T-cell (primary cell): ENCODE measurements at regions not wholly inside any gene's neighbourhood (a gene's known extent, or its start where the extent isn't known, plus 50 kb on each side); places are given as distances from the start of the nearest gene placed in this dataset.

Source experiments
- ATAC-seq, 4 experiments: fragments of 200-7000 bp in 3 of 4; fragments of 150-1000 bp in 1 of 4; cut with Tn5 transposase; replicated peaks in 1 of 4; 1 replicate in 3 of 4; 2 replicates in 1 of 4; pipeline ENCODE4 v1.10.0; 2021; ENCODE audit warnings: moderate library complexity in 3 of 4, mild to moderate bottlenecking in 2 of 4, moderate number of reproducible peaks in 1 of 4
- CTCF ChIA-PET, 2 donors: fragments of 300-600 bp; sonication (Branson Sonifier 250); formaldehyde crosslinking; loops; one replicate each; lab custom pipeline; 2022; ENCODE audit warnings: antibody characterized with exemption in 2 of 2; lab: Charles Lee
- POLR2A ChIA-PET, 2 donors: fragments of 300-600 bp; sonication (Branson Sonifier 250); formaldehyde crosslinking; loops; one replicate each; lab custom pipeline; 2022; ENCODE audit warnings: antibody characterized with exemption in 2 of 2; lab: Charles Lee
- DNase-seq, 35 experiments: peaks; one replicate each; pipeline versions ENCODE4 v3.0.0 to v3.0.0-alpha.2; 2013 to 2023
- H3K27ac ChIP-seq: one replicate; pipeline ENCODE4 v1.5.1; 2013; ENCODE audit warnings: low read length
- H3K27me3 ChIP-seq, 2 experiments: replicated peaks in 1 of 2; 1 replicate in 1 of 2; 2 replicates in 1 of 2; pipeline versions ENCODE4 v1.6.1 to v1.7.0; 2013; ENCODE audit warnings: low read length in 1 of 2, mixed read lengths in 1 of 2; ENCODE audit not compliant: control insufficient read depth in 2 of 2, insufficient read depth in 2 of 2; ENCODE audit errors: extremely low read depth in 1 of 2
- H3K36me3 ChIP-seq, 2 donors: 1 replicate in 1 of 2; 2 replicates in 1 of 2; pipeline versions ENCODE4 v1.6.1 to v1.7.0; 2013; ENCODE audit warnings: low read length in 1 of 2; ENCODE audit not compliant: control insufficient read depth in 2 of 2, insufficient read depth in 1 of 2; ENCODE audit errors: extremely low read depth in 1 of 2
- H3K4me1 ChIP-seq, 2 experiments: 1 replicate in 1 of 2; 2 replicates in 1 of 2; pipeline versions ENCODE4 v1.6.1 to v1.7.0; 2013; ENCODE audit warnings: low read length in 2 of 2, mixed read lengths in 1 of 2; ENCODE audit not compliant: insufficient read depth in 2 of 2, control insufficient read depth in 1 of 2; ENCODE audit errors: extremely low read depth in 1 of 2
- H3K4me3 ChIP-seq, 2 donors: 1 replicate in 1 of 2; 2 replicates in 1 of 2; pipeline versions ENCODE4 v1.5.1 to v1.7.0; 2013; ENCODE audit warnings: mild to moderate bottlenecking in 2 of 2, low read length in 1 of 2, moderate library complexity in 1 of 2; ENCODE audit not compliant: control insufficient read depth in 1 of 2; ENCODE audit errors: extremely low read depth in 1 of 2
- H3K9me3 ChIP-seq: 2 replicates; pipeline ENCODE4 v1.7.0; 2013
- H3K27ac Mint-ChIP-seq, 2 donors: one replicate each; pipeline ENCODE4 v1.8.0; 2020 to 2021; ENCODE audit warnings: mild to moderate bottlenecking in 2 of 2, mixed read lengths in 2 of 2
- H3K27me3 Mint-ChIP-seq, 2 donors: one replicate each; pipeline ENCODE4 v1.8.0; 2021 to 2022; ENCODE audit warnings: mixed read lengths in 2 of 2
- H3K36me3 Mint-ChIP-seq: one replicate; pipeline ENCODE4 v1.8.0; 2021; ENCODE audit warnings: mixed read lengths
- H3K4me1 Mint-ChIP-seq, 3 donors: one replicate each; pipeline ENCODE4 v1.8.0; 2020 to 2022; ENCODE audit warnings: mixed read lengths in 3 of 3, mild to moderate bottlenecking in 1 of 3
- H3K4me3 Mint-ChIP-seq, 3 donors: one replicate each; pipeline ENCODE4 v1.8.0; 2020 to 2022; ENCODE audit warnings: mild to moderate bottlenecking in 3 of 3, mixed read lengths in 3 of 3, moderate library complexity in 3 of 3
- H3K9me3 Mint-ChIP-seq, 3 donors: one replicate each; pipeline ENCODE4 v1.8.0; 2020 to 2022; ENCODE audit warnings: mixed read lengths in 3 of 3
- WGBS: methylation state at CpG from one replicate; pipeline ENCODE4 v1.1.5; 2013; ENCODE audit warnings: missing lambda C conversion rate; ENCODE audit not compliant: insufficient coverage; 5-methylcytosine and 5-hydroxymethylcytosine counted together

GRCh38 chr4:77415689-77416088 is 189.9 kb upstream of the CXCL13 start:
- DNase-seq = no peak
- Mint-ChIP-seq H3K4me3 (no peak overlapping the region), H3K4me1 (no peaks in the 10 kb centered on the region), H3K27ac (no peak overlapping the region), H3K27me3 (peaks cover 9 to 17% of the 10 kb centered on the region in 2 donors), H3K9me3 (no peaks in the 10 kb centered on the region), H3K36me3 (no peaks in the 10 kb centered on the region)
- H3K4me1 ChIP-seq = no peaks in the 10 kb centered on the region
- ATAC-seq = no peak
- no peak overlapping the region for H3K4me3 ChIP-seq
- H3K9me3 ChIP-seq = no peaks in the 10 kb centered on the region
- ChIA-PET CTCF (no interaction called here), POLR2A (no interaction called here)
- no peak overlapping the region for H3K27ac ChIP-seq
- no peaks in the 10 kb centered on the region for H3K36me3 ChIP-seq
- H3K27me3 ChIP-seq = peaks cover 0 to 4% of the 10 kb centered on the region in 2 experiments

GRCh38 chr4:77418333-77418732 is 187.3 kb upstream of the CXCL13 start:
- peaks cover 5 to 13% of the 10 kb centered on the region in 2 donors for H3K27me3 Mint-ChIP-seq
- no peaks in the 10 kb centered on the region for H3K4me1 ChIP-seq
- ChIA-PET CTCF (interaction anchor here in 1 of 2 donors (1.0 to 1.6 kb wide), 2 partner anchors 34 to 225 kb away, joined by 4 to 8 read pairs; no protein-coding TSS in a partner anchor), POLR2A (no interaction called here)
- H3K4me3 ChIP-seq = no peak overlapping the region
- no peaks in the 10 kb centered on the region for H3K4me1 Mint-ChIP-seq
- H3K27ac ChIP-seq = no peak overlapping the region
- no peak overlapping the region for H3K4me3 Mint-ChIP-seq
- WGBS = no CpG with 5 or more reads among the region's 1 CpG
- ATAC-seq (peak in 1 of 4 experiments; percentile 29), DNase-seq (peak in 1 of 35 experiments; percentile 8)
- H3K27ac Mint-ChIP-seq = no peak overlapping the region
- H3K36me3 Mint-ChIP-seq = no peaks in the 10 kb centered on the region
- no peaks in the 10 kb centered on the region for H3K9me3 Mint-ChIP-seq
- H3K36me3 ChIP-seq = no peaks in the 10 kb centered on the region
- H3K9me3 ChIP-seq = no peaks in the 10 kb centered on the region
- no peaks in the 10 kb centered on the region for H3K27me3 ChIP-seq

DNA sequence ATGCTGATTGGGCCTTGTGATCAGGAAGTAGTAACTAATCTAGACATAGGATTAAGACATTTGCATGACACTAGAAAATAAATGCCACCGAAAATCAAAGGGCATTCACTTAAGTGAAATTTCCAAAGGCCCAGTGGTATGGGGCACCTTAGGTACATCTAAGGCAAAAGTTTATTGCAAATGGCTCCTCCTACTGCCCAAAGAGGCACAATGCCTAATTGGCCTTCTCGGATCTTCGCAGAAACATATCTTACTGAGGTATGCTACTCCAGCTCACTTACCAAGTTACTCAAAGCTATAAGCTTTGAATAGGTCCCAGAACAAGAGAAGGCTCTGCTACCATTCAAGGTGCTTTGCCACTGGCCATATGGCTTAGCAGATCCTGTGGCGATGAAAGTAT is 174.8 kb upstream of the CXCL13 start:
- peaks cover 0 to 10% (median 7%) of the 10 kb centered on the region in 3 donors for H3K4me1 Mint-ChIP-seq
- whole genome bisulfite sequencing = no CpG with 5 or more reads among the region's 4 CpGs
- no peaks in the 10 kb centered on the region for H3K36me3 Mint-ChIP-seq
- no peak for ATAC-seq
- no peaks in the 10 kb centered on the region for H3K9me3 Mint-ChIP-seq
- H3K27ac ChIP-seq = no peak overlapping the region
- no peak overlapping the region for H3K4me3 ChIP-seq
- no peak overlapping the region for H3K4me3 Mint-ChIP-seq
- peaks cover 0 to 2% of the 10 kb centered on the region in 2 experiments for H3K27me3 ChIP-seq
- ChIA-PET CTCF (no interaction called here), POLR2A (no interaction called here)
- H3K4me1 ChIP-seq = peaks cover 0 to 3% of the 10 kb centered on the region in 2 experiments
- no peak for DNase-seq
- no peaks in the 10 kb centered on the region for H3K9me3 ChIP-seq
- no peak overlapping the region for H3K27ac Mint-ChIP-seq
- H3K27me3 Mint-ChIP-seq = peaks cover 0 to 2% of the 10 kb centered on the region in 2 donors
- H3K36me3 ChIP-seq = no peaks in the 10 kb centered on the region

DNA sequence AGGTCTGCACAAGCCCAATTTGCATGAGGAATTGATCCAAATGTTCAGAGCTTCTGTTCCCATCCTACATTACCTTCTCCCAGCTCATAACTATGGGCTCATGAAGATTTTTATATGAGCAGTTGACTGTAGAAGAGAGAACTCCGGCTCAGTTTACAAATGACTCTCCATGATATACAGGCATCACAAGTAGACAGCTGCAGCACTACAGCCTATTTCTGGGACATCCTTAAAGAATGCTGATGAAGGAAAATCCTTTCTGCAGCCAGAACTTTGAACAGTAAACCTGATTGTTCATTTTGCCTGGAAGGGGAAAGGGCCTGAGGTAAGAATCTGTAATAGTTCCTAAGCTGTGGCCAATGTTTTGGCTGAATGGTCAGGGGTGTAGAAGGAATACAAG is 174.1 kb upstream of the CXCL13 start:
- H3K27ac ChIP-seq = no peak overlapping the region
- no peak for ATAC-seq
- no peak overlapping the region for H3K4me3 Mint-ChIP-seq
- WGBS = no CpG with 5 or more reads among the region's 1 CpG
- H3K4me1 ChIP-seq = peaks cover 0 to 3% of the 10 kb centered on the region in 2 experiments
- ChIA-PET POLR2A (interaction anchor here in 1 of 2 donors (1.2 kb wide), 1 partner anchor 59 kb away, joined by 4 read pairs; no protein-coding TSS in a partner anchor), CTCF (no interaction called here)
- H3K9me3 Mint-ChIP-seq = no peaks in the 10 kb centered on the region
- H3K27me3 Mint-ChIP-seq = no peaks in the 10 kb centered on the region
- H3K4me1 Mint-ChIP-seq = peaks cover 0 to 10% (median 7%) of the 10 kb centered on the region in 3 donors
- H3K27ac Mint-ChIP-seq = no peak overlapping the region
- no peaks in the 10 kb centered on the region for H3K9me3 ChIP-seq
- DNase-seq = no peak
- H3K27me3 ChIP-seq = no peaks in the 10 kb centered on the region
- H3K36me3 ChIP-seq = no peaks in the 10 kb centered on the region
- H3K36me3 Mint-ChIP-seq = no peaks in the 10 kb centered on the region
- no peak overlapping the region for H3K4me3 ChIP-seq

GRCh38 chr4:77432717-77433417 is 172.8 kb upstream of the CXCL13 start:
- Histone ChIP-seq H3K4me3 (no peak overlapping the region), H3K27ac (no peak overlapping the region), H3K36me3 (no peaks in the 10 kb centered on the region), H3K9me3 (no peaks in the 10 kb centered on the region), H3K4me1 (peaks cover 0 to 3% of the 10 kb centered on the region in 2 experiments), H3K27me3 (no peaks in the 10 kb centered on the region)
- no peak overlapping the region for H3K27ac Mint-ChIP-seq
- ATAC-seq (no peak), DNase-seq (no peak)
- POLR2A ChIA-PET = interaction anchor here (0.5 to 1.2 kb wide), 3 partner anchors 32 to 247 kb away, joined by 4 to 5 read pairs (median 4); no protein-coding TSS in a partner anchor
- H3K4me1 Mint-ChIP-seq = peaks cover 0 to 10% (median 7%) of the 10 kb centered on the region in 3 donors
- H3K4me3 Mint-ChIP-seq = no peak overlapping the region
- H3K27me3 Mint-ChIP-seq = no peaks in the 10 kb centered on the region
- CTCF ChIA-PET = interaction anchor here in 1 of 2 donors (0.6 kb wide), 1 partner anchor 53 kb away, joined by 3 read pairs; no protein-coding TSS in a partner anchor
- WGBS = no CpG with 5 or more reads among the region's 3 CpGs
- H3K36me3 Mint-ChIP-seq = no peaks in the 10 kb centered on the region
- no peaks in the 10 kb centered on the region for H3K9me3 Mint-ChIP-seq

DNA sequence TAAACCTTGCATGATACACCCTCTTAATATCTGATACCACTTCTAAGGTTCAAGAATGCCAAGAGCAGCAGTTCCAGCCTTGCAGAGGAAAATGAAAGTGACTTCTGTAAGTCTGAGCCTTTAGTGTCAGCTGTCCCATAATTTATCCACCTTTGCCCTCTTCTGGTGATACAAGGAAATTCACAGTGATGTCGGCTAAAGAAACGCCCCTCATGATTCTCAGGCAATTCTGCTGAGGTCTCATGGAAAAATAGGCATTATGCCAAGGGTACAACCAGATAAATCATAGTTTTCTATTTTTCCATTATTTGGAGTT is 172.2 kb upstream of the CXCL13 start:
- H3K4me1 Mint-ChIP-seq = peaks cover 0 to 10% (median 7%) of the 10 kb centered on the region in 3 donors
- no peak overlapping the region for H3K27ac ChIP-seq
- CTCF ChIA-PET = no interaction called here
- no peaks in the 10 kb centered on the region for H3K36me3 ChIP-seq
- no peaks in the 10 kb centered on the region for H3K27me3 Mint-ChIP-seq
- H3K9me3 ChIP-seq = no peaks in the 10 kb centered on the region
- H3K4me1 ChIP-seq = peaks cover 0 to 3% of the 10 kb centered on the region in 2 experiments
- peak; percentile 58 to 70 (median 64) for ATAC-seq
- H3K27me3 ChIP-seq = no peaks in the 10 kb centered on the region
- peak in 5 of 35 experiments; percentile 0 to 59 (median 4) for DNase-seq
- H3K9me3 Mint-ChIP-seq = no peaks in the 10 kb centered on the region
- POLR2A ChIA-PET = no interaction called here
- H3K4me3 ChIP-seq = no peak overlapping the region
- no peaks in the 10 kb centered on the region for H3K36me3 Mint-ChIP-seq
- no peak overlapping the region for H3K4me3 Mint-ChIP-seq
- 18% methylated on average over 2 of the region's 2 CpGs for WGBS
- no peak overlapping the region for H3K27ac Mint-ChIP-seq
